ENCODE measurements at regions not wholly inside any gene's neighbourhood (a gene's known extent, or its start where the extent isn't known, plus 50 kb on each side); places are given as distances from the start of the nearest gene placed in this dataset.

DNA sequence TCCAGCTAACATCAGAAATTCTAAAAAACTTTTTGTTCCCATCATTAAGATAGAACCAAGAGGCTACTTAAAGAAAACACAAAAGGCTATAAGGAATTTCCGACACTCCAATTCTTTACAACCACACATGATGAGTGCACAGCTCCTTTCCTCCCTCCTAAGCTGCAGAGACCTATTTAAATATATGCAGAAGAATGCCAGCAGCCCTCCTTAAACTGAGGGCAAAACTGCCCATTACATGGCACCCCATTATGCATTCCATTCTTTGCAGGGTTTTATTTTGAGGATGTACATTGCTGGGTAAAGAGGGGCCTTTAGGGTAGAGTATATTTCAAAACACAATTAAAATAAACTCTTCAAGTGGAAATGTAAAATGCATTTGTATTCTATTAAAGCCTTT is 502.9 kb downstream of the RASEF start:
- TF ChIP-seq EZH2 (IDR thresholded peaks at IDR 0.05; ENCODE audit: borderline replicate concordance, low read depth, low read length, poor library complexity, severe bottlenecking), result no peak
- TF ChIP-seq, protein P1, sequence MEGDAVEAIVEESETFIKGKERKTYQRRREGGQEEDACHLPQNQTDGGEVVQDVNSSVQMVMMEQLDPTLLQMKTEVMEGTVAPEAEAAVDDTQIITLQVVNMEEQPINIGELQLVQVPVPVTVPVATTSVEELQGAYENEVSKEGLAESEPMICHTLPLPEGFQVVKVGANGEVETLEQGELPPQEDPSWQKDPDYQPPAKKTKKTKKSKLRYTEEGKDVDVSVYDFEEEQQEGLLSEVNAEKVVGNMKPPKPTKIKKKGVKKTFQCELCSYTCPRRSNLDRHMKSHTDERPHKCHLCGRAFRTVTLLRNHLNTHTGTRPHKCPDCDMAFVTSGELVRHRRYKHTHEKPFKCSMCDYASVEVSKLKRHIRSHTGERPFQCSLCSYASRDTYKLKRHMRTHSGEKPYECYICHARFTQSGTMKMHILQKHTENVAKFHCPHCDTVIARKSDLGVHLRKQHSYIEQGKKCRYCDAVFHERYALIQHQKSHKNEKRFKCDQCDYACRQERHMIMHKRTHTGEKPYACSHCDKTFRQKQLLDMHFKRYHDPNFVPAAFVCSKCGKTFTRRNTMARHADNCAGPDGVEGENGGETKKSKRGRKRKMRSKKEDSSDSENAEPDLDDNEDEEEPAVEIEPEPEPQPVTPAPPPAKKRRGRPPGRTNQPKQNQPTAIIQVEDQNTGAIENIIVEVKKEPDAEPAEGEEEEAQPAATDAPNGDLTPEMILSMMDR (conservative IDR thresholded peaks at IDR 0.05; ENCODE audit: low read depth, low read length), result no peak

Measured in A673 (cell line).